ENCODE measurements at regions not wholly inside any gene's neighbourhood (a gene's known extent, or its start where the extent isn't known, plus 50 kb on each side); places are given as distances from the start of the nearest gene placed in this dataset.
"Not testable (repeated sequence)": the region's sequence is repeated elsewhere in the genome, so short reads cannot be mapped to it uniquely, and the experiment has no call there.

GRCh38 chr3:197618408-197618807 lies 62.6 kb upstream of the BDH1 start:
- H3K9me3 ChIP-seq; H3K27me3 ChIP-seq; DNase-seq (ENCODE audit: low spot score in 2 of 2); H3K4me3 ChIP-seq; H3K27ac ChIP-seq; H3K4me1 ChIP-seq: not testable (repeated sequence)
- H3K36me3 ChIP-seq = peaks cover 0 to 86% (median 16%) of the 10 kb centered on the region in 3 donors
- 92 to 93% methylated on average over 5 of the region's 5 CpGs for WGBS, 2 donors

DNA sequence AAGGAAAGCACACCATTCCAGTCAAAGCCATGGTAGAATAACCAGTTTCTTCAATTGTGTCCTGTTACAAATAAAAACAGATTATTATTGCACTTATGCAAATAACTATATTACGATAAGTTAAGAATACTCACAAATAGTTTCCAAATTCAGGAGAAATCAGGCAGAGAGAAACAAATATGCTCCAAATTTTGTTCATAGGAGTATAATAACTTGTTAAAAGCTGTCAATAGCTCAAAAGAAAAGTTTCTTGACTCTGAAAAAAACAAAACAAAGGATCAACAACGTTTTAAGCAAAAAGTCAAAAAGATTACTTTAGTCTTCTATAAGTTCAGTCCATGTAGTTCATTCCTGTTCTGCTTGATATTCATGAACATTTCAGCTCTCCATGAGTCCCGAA lies 59.7 kb upstream of the BDH1 start:
- H3K4me1 ChIP-seq = no peaks in the 10 kb centered on the region
- DNase-seq (ENCODE audit: low spot score in 2 of 2) = no peak
- H3K27me3 ChIP-seq = no peaks in the 10 kb centered on the region
- H3K9me3 ChIP-seq = no peaks in the 10 kb centered on the region
- TF ChIP-seq EP300 (IDR thresholded peaks at IDR 0.05) (no peak), POLR2A (IDR thresholded peaks at IDR 0.05) (no peak), CTCF (IDR thresholded peaks at IDR 0.05) (no peak)
- WGBS, 2 donors = 92 to 94% methylated on average over 3 of the region's 3 CpGs
- H3K27ac ChIP-seq = no peak overlapping the region
- peaks cover 0 to 95% (median 22%) of the 10 kb centered on the region in 3 donors for H3K36me3 ChIP-seq
- H3K4me3 ChIP-seq = no peak overlapping the region

GRCh38 chr3:197614134-197614533 lies 58.4 kb upstream of the BDH1 start:
- H3K9me3 ChIP-seq; H3K27ac ChIP-seq; H3K4me1 ChIP-seq; H3K27me3 ChIP-seq; DNase-seq (ENCODE audit: low spot score in 2 of 2); H3K4me3 ChIP-seq: not testable (repeated sequence)
- H3K36me3 ChIP-seq = peaks cover 0 to 93% (median 15%) of the 10 kb centered on the region in 3 donors
- WGBS, 2 donors = 77 to 90% methylated on average over 3 of the region's 3 CpGs

DNA sequence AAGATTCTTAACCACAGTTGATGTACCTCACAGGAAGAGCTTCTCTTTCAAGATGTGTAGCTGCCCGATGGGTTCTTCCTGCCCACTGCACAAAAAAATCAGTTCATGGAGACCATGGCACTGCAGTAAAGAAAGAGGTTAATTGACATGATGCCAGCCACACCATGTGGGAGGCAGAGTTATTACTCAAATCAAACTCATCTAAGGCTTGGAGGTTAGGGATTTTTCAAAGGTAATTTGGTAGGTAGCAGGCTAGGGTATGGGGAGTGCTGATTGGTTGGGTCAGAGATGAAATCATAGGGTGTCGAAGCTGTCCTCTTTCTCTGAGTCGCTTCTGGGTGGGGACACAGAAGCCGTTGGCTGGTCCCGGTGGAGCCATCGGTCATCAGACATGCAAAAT lies 57.4 kb upstream of the BDH1 start:
- peaks cover 0 to 5% (median 0%) of the 10 kb centered on the region in 4 donors for H3K9me3 ChIP-seq
- H3K4me3 ChIP-seq = no peak overlapping the region
- DNase-seq (ENCODE audit: low spot score in 2 of 2) = no peak
- 58 to 74% methylated on average over 6 of the region's 6 CpGs for WGBS, 2 donors
- H3K36me3 ChIP-seq = peaks cover 0 to 95% (median 24%) of the 10 kb centered on the region in 3 donors
- H3K4me1 ChIP-seq = no peaks in the 10 kb centered on the region
- H3K27ac ChIP-seq = no peak overlapping the region
- no peak for TF ChIP-seq EP300 (IDR thresholded peaks at IDR 0.05)
- no peak for TF ChIP-seq CTCF (IDR thresholded peaks at IDR 0.05)
- no peak for TF ChIP-seq POLR2A (IDR thresholded peaks at IDR 0.05)
- H3K27me3 ChIP-seq = no peaks in the 10 kb centered on the region

GRCh38 chr3:197611255-197611654 lies 55.5 kb upstream of the BDH1 start:
- no peak for DNase-seq (ENCODE audit: low spot score in 2 of 2)
- TF ChIP-seq POLR2A (IDR thresholded peaks at IDR 0.05) (no peak), EP300 (IDR thresholded peaks at IDR 0.05) (no peak), CTCF (IDR thresholded peaks at IDR 0.05) (no peak)
- H3K27me3 ChIP-seq = no peaks in the 10 kb centered on the region
- no peak overlapping the region for H3K4me3 ChIP-seq
- H3K4me1 ChIP-seq = no peaks in the 10 kb centered on the region
- peaks cover 0 to 97% (median 30%) of the 10 kb centered on the region in 3 donors for H3K36me3 ChIP-seq
- peaks cover 0 to 5% (median 0%) of the 10 kb centered on the region in 4 donors for H3K9me3 ChIP-seq
- H3K27ac ChIP-seq = no peak overlapping the region
- 94 to 97% methylated on average over 2 of the region's 2 CpGs for WGBS, 2 donors

DNA sequence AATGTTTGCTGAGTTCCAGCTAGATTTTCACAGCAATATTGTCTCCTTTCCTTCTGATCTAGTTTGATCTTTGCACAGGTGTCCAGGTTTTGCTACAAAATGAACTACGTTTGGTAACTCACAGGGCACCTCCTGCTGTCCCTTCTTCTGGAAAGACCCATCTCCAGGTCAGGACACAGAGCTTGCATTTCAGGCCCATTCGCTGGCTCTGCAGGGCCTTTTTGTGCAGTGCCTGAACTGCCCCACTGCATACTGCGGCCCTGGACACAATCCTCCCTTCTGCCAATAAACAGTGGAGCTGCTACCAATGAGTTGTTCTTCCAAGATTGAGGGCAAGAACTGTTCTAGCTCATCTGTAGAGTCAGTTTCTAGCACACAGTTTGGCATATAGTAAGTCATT lies 50.7 kb upstream of the BDH1 start:
- WGBS, 2 donors = 95 to 96% methylated on average over 3 of the region's 3 CpGs
- TF ChIP-seq POLR2A (IDR thresholded peaks at IDR 0.05) (no peak), EP300 (IDR thresholded peaks at IDR 0.05) (no peak), CTCF (IDR thresholded peaks at IDR 0.05) (no peak)
- Histone ChIP-seq H3K4me3 (no peak overlapping the region), H3K4me1 (peaks cover 0 to 6% (median 0%) of the 10 kb centered on the region in 4 donors), H3K9me3 (peaks cover 0 to 5% (median 0%) of the 10 kb centered on the region in 4 donors), H3K27ac (no peak overlapping the region), H3K27me3 (no peaks in the 10 kb centered on the region), H3K36me3 (peaks cover 0 to 83% (median 14%) of the 10 kb centered on the region in 3 donors)
- DNase-seq (ENCODE audit: low spot score in 2 of 2) = no peak

Data from tibial nerve (tissue), 4 donors.